LNCAP (cell line): ENCODE measurements at regions not wholly inside any gene's neighbourhood (a gene's known extent, or its start where the extent isn't known, plus 50 kb on each side); places are given as distances from the start of the nearest gene placed in this dataset.

Experiments
- CTCF ChIP-seq: fragments of 450-650 bp; IDR thresholded peaks from 2 replicates; pipeline ENCODE4 v1.5.1; 2017; ENCODE audit warnings: mild to moderate bottlenecking

- no peak for TF ChIP-seq CTCF
These were observed 234.9 kb upstream of the MBL2 start for GRCh38 chr10:53007527-53007842.

GRCh38 chr10:53006663-53007526 is 234.3 kb upstream of the MBL2 start:
- TF ChIP-seq CTCF = no peak

- TF ChIP-seq CTCF = no peak
These were observed 233.2 kb upstream of the MBL2 start for GRCh38 chr10:53005612-53006345.

GRCh38 chr10:53003094-53003493 is 230.5 kb upstream of the MBL2 start:
- TF ChIP-seq CTCF = no peak

GRCh38 chr10:52999681-53000080 is 227.1 kb upstream of the MBL2 start:
- no peak for TF ChIP-seq CTCF

- no peak for TF ChIP-seq CTCF
These were observed 226.7 kb upstream of the MBL2 start for GRCh38 chr10:52999258-52999657.

- no peak for TF ChIP-seq CTCF
These were observed 224.4 kb upstream of the MBL2 start for GRCh38 chr10:52997007-52997406.
